Retinal pigment epithelial cell (primary cell): ENCODE measurements at regions not wholly inside any gene's neighbourhood (a gene's known extent, or its start where the extent isn't known, plus 50 kb on each side); places are given as distances from the start of the nearest gene placed in this dataset.
"Not testable (repeated sequence)": the region's sequence is repeated elsewhere in the genome, so short reads cannot be mapped to it uniquely, and the experiment has no call there.

Experiments used
- DNase-seq: peaks from one replicate; pipeline ENCODE4 v3.0.0-alpha.2; 2010; ENCODE audit warnings: low read depth
- H3K4me3 ChIP-seq: 2 replicates; pipeline ENCODE4 v1.5.1; 2011; ENCODE audit warnings: mild to moderate bottlenecking, low read length, control low read depth, moderate library complexity
- TF ChIP-seq, protein P1 (sequence below): conservative IDR thresholded peaks from 2 replicates; pipeline ENCODE4 v1.5.1; 2011; ENCODE audit warnings: low read depth, low read length, control low read depth, inconsistent platforms

GRCh38 chr17:71632328-71632727 lies 488.5 kb upstream of the SOX9 start:
- no peak overlapping the region for H3K4me3 ChIP-seq
- TF ChIP-seq, protein P1, sequence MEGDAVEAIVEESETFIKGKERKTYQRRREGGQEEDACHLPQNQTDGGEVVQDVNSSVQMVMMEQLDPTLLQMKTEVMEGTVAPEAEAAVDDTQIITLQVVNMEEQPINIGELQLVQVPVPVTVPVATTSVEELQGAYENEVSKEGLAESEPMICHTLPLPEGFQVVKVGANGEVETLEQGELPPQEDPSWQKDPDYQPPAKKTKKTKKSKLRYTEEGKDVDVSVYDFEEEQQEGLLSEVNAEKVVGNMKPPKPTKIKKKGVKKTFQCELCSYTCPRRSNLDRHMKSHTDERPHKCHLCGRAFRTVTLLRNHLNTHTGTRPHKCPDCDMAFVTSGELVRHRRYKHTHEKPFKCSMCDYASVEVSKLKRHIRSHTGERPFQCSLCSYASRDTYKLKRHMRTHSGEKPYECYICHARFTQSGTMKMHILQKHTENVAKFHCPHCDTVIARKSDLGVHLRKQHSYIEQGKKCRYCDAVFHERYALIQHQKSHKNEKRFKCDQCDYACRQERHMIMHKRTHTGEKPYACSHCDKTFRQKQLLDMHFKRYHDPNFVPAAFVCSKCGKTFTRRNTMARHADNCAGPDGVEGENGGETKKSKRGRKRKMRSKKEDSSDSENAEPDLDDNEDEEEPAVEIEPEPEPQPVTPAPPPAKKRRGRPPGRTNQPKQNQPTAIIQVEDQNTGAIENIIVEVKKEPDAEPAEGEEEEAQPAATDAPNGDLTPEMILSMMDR: no peak
- DNase-seq: peak; percentile 65

- DNase-seq: no peak
- TF ChIP-seq, protein P1: no peak
- H3K4me3 ChIP-seq: no peak overlapping the region
Measured at GRCh38 chr17:71633391-71633849, 487.4 kb upstream of the SOX9 start.

- DNase-seq: no peak
- H3K4me3 ChIP-seq: no peak overlapping the region
- TF ChIP-seq, protein P1: no peak
Measured at GRCh38 chr17:71634376-71634775, 486.4 kb upstream of the SOX9 start.

DNA sequence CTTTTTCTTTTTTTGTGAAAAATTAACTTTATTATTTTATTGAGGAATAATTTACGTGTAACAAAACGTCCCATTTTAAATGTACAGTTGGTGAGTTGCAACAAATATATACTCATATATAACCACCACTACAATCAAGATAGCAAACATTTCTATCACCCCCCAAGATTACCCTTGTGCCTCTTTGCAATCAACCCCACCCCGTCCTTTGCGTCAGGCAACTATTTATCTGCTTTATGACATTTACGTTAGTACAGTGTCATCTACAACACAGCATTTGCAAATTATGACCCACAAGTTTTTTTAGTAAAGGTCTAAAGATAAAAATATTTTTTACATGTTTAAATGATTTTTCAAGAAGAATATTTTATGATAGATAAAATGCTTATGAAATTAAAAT lies 485.6 kb upstream of the SOX9 start:
- no peak overlapping the region for H3K4me3 ChIP-seq
- TF ChIP-seq, protein P1: no peak
- DNase-seq: no peak

DNA sequence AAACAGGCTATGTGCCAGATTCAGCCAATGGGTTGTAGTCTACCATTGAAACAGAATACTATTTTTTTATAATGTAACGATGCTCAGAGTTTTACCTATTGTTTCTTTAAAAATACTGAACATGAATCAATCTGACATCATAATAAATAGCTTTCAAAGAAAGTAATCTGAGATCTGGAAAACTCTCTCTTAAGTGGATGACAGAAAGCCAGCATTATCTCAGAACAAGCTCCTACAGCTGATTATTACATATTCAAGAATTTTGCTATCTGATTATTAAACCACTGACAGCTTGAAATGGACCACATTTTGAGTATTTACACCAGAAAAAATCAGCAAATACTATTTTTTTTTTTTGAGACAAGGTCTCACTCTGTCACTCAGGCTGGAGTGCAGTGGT lies 484.2 kb upstream of the SOX9 start:
- no peak for DNase-seq
- no peak overlapping the region for H3K4me3 ChIP-seq
- TF ChIP-seq, protein P1: no peak

GRCh38 chr17:71638668-71639067 lies 482.2 kb upstream of the SOX9 start:
- no peak overlapping the region for H3K4me3 ChIP-seq
- TF ChIP-seq, protein P1: no peak
- DNase-seq: no peak

GRCh38 chr17:71639865-71640264 lies 481.0 kb upstream of the SOX9 start:
- no peak for DNase-seq
- no peak overlapping the region for H3K4me3 ChIP-seq
- TF ChIP-seq, protein P1: no peak

DNA sequence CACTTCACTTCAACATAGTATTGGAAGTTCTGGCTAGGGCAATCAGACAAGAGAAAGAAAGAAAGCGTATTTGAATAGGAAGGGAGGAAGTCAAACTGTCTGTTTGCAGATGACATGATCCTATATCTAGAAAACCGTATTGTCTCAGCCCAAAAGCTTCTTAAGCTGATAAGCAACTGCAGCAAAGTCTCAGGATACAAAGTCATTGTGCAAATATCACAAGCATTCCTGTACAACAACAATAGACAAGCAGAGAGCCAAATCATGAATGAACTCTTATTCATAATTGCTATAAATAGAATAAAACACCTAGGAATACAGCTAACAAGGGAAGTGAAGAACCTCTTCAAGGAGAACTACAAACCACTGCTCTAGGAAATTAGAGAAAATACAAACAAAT lies 473.9 kb upstream of the SOX9 start:
- DNase-seq, H3K4me3 ChIP-seq: not testable (repeated sequence)

- not testable (repeated sequence) for H3K4me3 ChIP-seq, DNase-seq
Measured at GRCh38 chr17:71648342-71648741, 472.5 kb upstream of the SOX9 start.
